Vagina (tissue), 2 donors: ENCODE measurements at regions not wholly inside any gene's neighbourhood (a gene's known extent, or its start where the extent isn't known, plus 50 kb on each side); places are given as distances from the start of the nearest gene placed in this dataset.

Experiments
- DNase-seq, 2 donors: peaks; one replicate each; pipeline ENCODE4 v3.0.0-alpha.2; 2017; ENCODE audit errors: extremely low spot score in 2 of 2
- H3K27ac ChIP-seq: fragments of 200-600 bp; sonication (generic); one replicate; pipeline ENCODE4 v1.5.1; 2019
- H3K27me3 ChIP-seq: fragments of 200-600 bp; sonication (generic); one replicate; pipeline ENCODE4 v1.5.1; 2019
- H3K36me3 ChIP-seq, 2 donors: fragments of 200-600 bp; sonication (generic); one replicate each; pipeline ENCODE4 v1.5.1; 2017 to 2019
- H3K4me1 ChIP-seq: fragments of 200-600 bp; sonication (generic); one replicate; pipeline ENCODE4 v1.5.1; 2019
- H3K4me3 ChIP-seq, 2 donors: fragments of 200-600 bp; sonication (generic); 1 replicate in 1 of 2; 2 replicates in 1 of 2; pipeline ENCODE4 v1.5.1; 2016 to 2019
- H3K9me3 ChIP-seq: fragments of 200-600 bp; sonication (generic); one replicate; pipeline ENCODE4 v1.5.1; 2019
- CTCF ChIP-seq, 3 experiments: fragments of 450-650 bp in 2 of 3; fragments of 200-600 bp in 1 of 3; sonication (generic) in 1 of 3; IDR thresholded peaks; one replicate each; pipeline ENCODE4 v1.5.1; 2017 to 2019; ENCODE audit warnings: antibody characterized with exemption in 3 of 3, mild to moderate bottlenecking in 2 of 3, moderate library complexity in 2 of 3
- POLR2A ChIP-seq, 2 donors: fragments of 450-650 bp; IDR thresholded peaks; one replicate each; pipeline ENCODE4 v1.6.1; 2017; ENCODE audit warnings: antibody characterized with exemption in 2 of 2, mild to moderate bottlenecking in 2 of 2, moderate library complexity in 2 of 2
- POLR2AphosphoS5 ChIP-seq, 2 donors: sonication (generic); formaldehyde crosslinking; IDR thresholded peaks; one replicate each; pipeline ENCODE4 v1.9.0; 2017; ENCODE audit warnings: antibody characterized with exemption in 2 of 2, mild to moderate bottlenecking in 2 of 2, low read depth in 1 of 2; ENCODE audit not compliant: insufficient read depth in 1 of 2
- intact Hi-C: fragments of 100-400 bp; cut with DNase I; formaldehyde crosslinking; loops from one replicate; pipeline ENCODE4 v1.15.1; 2023

DNA sequence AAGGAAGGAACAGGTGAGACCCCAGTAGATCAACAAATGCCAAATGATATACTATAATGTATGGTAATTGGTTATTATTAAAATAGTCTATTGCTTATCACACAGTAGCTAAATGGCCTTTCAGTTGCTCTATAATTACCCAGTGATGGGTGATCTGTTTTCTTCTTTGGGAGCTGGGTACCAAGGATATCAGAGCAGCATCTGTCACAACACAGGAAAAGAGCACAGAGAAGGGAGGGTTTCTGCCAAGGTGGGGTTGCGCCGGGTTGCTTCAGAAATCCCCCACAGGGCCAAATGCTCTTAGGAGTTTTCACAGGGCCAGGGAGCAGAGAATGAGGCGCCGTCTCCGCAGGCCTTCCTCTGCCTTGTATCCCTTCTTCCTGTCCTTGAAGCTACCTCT lies 469.4 kb downstream of the INSC start:
- no peaks in the 10 kb centered on the region for H3K9me3 ChIP-seq
- H3K27ac ChIP-seq, result no peak overlapping the region
- no peak overlapping the region for H3K4me3 ChIP-seq
- no peak for DNase-seq
- intact Hi-C loops, result no loop called here
- H3K27me3 ChIP-seq, result no peaks in the 10 kb centered on the region
- no peaks in the 10 kb centered on the region for H3K4me1 ChIP-seq
- TF ChIP-seq CTCF (IDR thresholded peaks at IDR 0.05) (no peak), POLR2AphosphoS5 (IDR thresholded peaks at IDR 0.05; ENCODE audit: insufficient read depth in 1 of 2, low read depth in 1 of 2) (no peak), POLR2A (IDR thresholded peaks at IDR 0.05) (no peak)
- H3K36me3 ChIP-seq, result no peaks in the 10 kb centered on the region

- no peaks in the 10 kb centered on the region for H3K36me3 ChIP-seq
- H3K4me3 ChIP-seq, result no peak overlapping the region
- TF ChIP-seq POLR2A (IDR thresholded peaks at IDR 0.05), result no peak
- TF ChIP-seq CTCF (IDR thresholded peaks at IDR 0.05), result no peak
- TF ChIP-seq POLR2AphosphoS5 (IDR thresholded peaks at IDR 0.05; ENCODE audit: insufficient read depth in 1 of 2, low read depth in 1 of 2), result no peak
- DNase-seq, result no peak
- H3K9me3 ChIP-seq, result no peaks in the 10 kb centered on the region
- H3K4me1 ChIP-seq, result no peaks in the 10 kb centered on the region
- no peak overlapping the region for H3K27ac ChIP-seq
- intact Hi-C loops, result no loop called here
- no peaks in the 10 kb centered on the region for H3K27me3 ChIP-seq
Measured at GRCh38 chr11:15585602-15586331, 471.0 kb downstream of the INSC start.

- Histone ChIP-seq H3K4me1 (no peaks in the 10 kb centered on the region), H3K9me3 (no peaks in the 10 kb centered on the region), H3K4me3 (no peak overlapping the region), H3K27ac (no peak overlapping the region), H3K36me3 (no peaks in the 10 kb centered on the region), H3K27me3 (no peaks in the 10 kb centered on the region)
- no peak for DNase-seq
- TF ChIP-seq POLR2AphosphoS5 (IDR thresholded peaks at IDR 0.05; ENCODE audit: insufficient read depth in 1 of 2, low read depth in 1 of 2) (no peak), POLR2A (IDR thresholded peaks at IDR 0.05) (no peak), CTCF (IDR thresholded peaks at IDR 0.05) (no peak)
- intact Hi-C loops, result no loop called here
Measured at GRCh38 chr11:15586741-15587473, 472.2 kb downstream of the INSC start.

DNA sequence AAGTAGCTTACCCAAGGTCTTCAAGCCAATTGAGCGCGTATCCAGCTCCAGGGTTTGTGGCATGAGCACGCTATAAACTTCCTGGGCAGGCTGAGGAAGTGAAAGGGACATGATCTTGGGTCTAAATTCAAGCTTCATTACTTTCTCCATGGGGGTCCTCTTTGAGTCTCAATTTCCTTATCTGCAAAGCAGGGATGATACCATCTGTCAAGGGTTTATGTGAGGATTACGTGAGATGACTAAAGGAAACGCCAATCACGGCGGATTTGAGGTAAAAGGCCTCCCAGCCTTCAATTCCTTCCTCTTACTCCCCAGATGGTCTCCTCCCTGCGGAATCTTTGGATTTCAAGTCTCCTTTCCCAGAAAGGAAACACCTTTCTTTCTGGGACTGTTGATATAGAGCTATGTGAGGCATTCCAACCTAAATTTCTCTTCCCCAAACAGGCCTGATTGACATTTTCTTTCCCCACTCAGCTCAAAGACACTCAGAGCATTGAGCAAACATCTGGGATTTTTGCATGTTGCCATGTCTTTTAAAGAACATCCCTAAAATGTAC lies 474.4 kb downstream of the INSC start:
- DNase-seq, result no peak
- no peak overlapping the region for H3K4me3 ChIP-seq
- no peak overlapping the region for H3K27ac ChIP-seq
- no peaks in the 10 kb centered on the region for H3K4me1 ChIP-seq
- no peaks in the 10 kb centered on the region for H3K36me3 ChIP-seq
- H3K9me3 ChIP-seq, result no peaks in the 10 kb centered on the region
- TF ChIP-seq POLR2AphosphoS5 (IDR thresholded peaks at IDR 0.05; ENCODE audit: insufficient read depth in 1 of 2, low read depth in 1 of 2) (no peak), CTCF (IDR thresholded peaks at IDR 0.05) (no peak), POLR2A (IDR thresholded peaks at IDR 0.05) (no peak)
- no peaks in the 10 kb centered on the region for H3K27me3 ChIP-seq
- intact Hi-C loops, result no loop called here

DNA sequence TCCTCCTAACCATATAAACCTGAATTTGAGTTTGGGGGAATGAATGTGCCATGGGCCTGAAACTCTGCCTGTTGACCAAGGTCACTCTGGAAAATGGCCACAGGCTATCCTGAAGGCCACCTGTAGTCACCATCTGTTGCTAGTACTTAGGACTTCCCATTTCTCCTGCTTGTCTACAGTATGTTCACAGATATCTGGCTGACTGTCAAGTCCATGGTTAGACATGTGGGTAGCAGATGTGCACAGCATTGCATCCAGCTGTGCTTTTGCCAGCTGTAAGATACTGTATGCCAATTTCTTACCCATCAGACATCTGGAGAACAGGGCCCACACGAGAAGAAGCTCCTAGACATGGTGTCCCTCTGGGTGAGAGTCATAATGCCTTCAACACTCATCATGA lies 475.4 kb downstream of the INSC start:
- no peaks in the 10 kb centered on the region for H3K36me3 ChIP-seq
- no peak for DNase-seq
- no peaks in the 10 kb centered on the region for H3K4me1 ChIP-seq
- no peak overlapping the region for H3K27ac ChIP-seq
- no peaks in the 10 kb centered on the region for H3K27me3 ChIP-seq
- TF ChIP-seq POLR2AphosphoS5 (IDR thresholded peaks at IDR 0.05; ENCODE audit: insufficient read depth in 1 of 2, low read depth in 1 of 2), result no peak
- TF ChIP-seq CTCF (IDR thresholded peaks at IDR 0.05), result no peak
- TF ChIP-seq POLR2A (IDR thresholded peaks at IDR 0.05), result no peak
- H3K9me3 ChIP-seq, result no peaks in the 10 kb centered on the region
- H3K4me3 ChIP-seq, result no peak overlapping the region
- intact Hi-C loops, result no loop called here
